ENCODE measurements at regions not wholly inside any gene's neighbourhood (a gene's known extent, or its start where the extent isn't known, plus 50 kb on each side); places are given as distances from the start of the nearest gene placed in this dataset.

GRCh38 chr3:109784285-109784684 is 446.9 kb upstream of the DPPA4 start:
- TF ChIP-seq POLR2A (IDR thresholded peaks at IDR 0.05) (no peak), CTCF (IDR thresholded peaks at IDR 0.05) (no peak)
- no peaks in the 10 kb centered on the region for H3K36me3 ChIP-seq (replicated peaks in 1 of 2)
- no peaks in the 10 kb centered on the region for H3K4me1 ChIP-seq (replicated peaks in 1 of 2)
- WGBS, 4 donors: 71 to 80% (median 72%) methylated on average over 1 of the region's 1 CpG
- no peak overlapping the region for H3K27ac ChIP-seq
- no peak overlapping the region for H3K4me3 ChIP-seq
- no peak for DNase-seq
- no peaks in the 10 kb centered on the region for H3K9me3 ChIP-seq (replicated peaks in 1 of 3)
- intact Hi-C loops (cut with DNase I): no loop called here
- no peaks in the 10 kb centered on the region for H3K27me3 ChIP-seq

GRCh38 chr3:109784852-109785631 is 447.7 kb upstream of the DPPA4 start:
- intact Hi-C loops (cut with DNase I): no loop called here
- WGBS, 4 donors: 60 to 65% (median 61%) methylated on average over 6 of the region's 6 CpGs

GRCh38 chr3:109803274-109803673 is 465.9 kb upstream of the DPPA4 start:
- H3K27me3 ChIP-seq: no peaks in the 10 kb centered on the region
- TF ChIP-seq POLR2A (IDR thresholded peaks at IDR 0.05) (no peak), CTCF (IDR thresholded peaks at IDR 0.05) (peak in 1 of 6 experiments; percentile 16)
- no peaks in the 10 kb centered on the region for H3K36me3 ChIP-seq (replicated peaks in 1 of 2)
- no peak overlapping the region for H3K4me3 ChIP-seq
- no peak overlapping the region for H3K27ac ChIP-seq
- intact Hi-C loops (cut with DNase I): no loop called here
- H3K9me3 ChIP-seq (replicated peaks in 1 of 3): no peaks in the 10 kb centered on the region
- no peaks in the 10 kb centered on the region for H3K4me1 ChIP-seq (replicated peaks in 1 of 2)
- no peak for DNase-seq
- WGBS, 4 donors: 86 to 90% (median 89%) methylated on average over 6 of the region's 6 CpGs

More at GRCh38 chr3:109784852-109785631, 447.7 kb upstream of the DPPA4 start:
- TF ChIP-seq CTCF (IDR thresholded peaks at IDR 0.05): no peak
- no peak for TF ChIP-seq POLR2A (IDR thresholded peaks at IDR 0.05)
- no peaks in the 10 kb centered on the region for H3K4me1 ChIP-seq (replicated peaks in 1 of 2)
- no peaks in the 10 kb centered on the region for H3K36me3 ChIP-seq (replicated peaks in 1 of 2)
- H3K4me3 ChIP-seq: no peak overlapping the region
- no peak overlapping the region for H3K27ac ChIP-seq
- no peaks in the 10 kb centered on the region for H3K9me3 ChIP-seq (replicated peaks in 1 of 3)
- peak in 1 of 7 donors; percentile 70 for DNase-seq
- no peaks in the 10 kb centered on the region for H3K27me3 ChIP-seq

GRCh38 chr3:109804697-109805096 is 467.4 kb upstream of the DPPA4 start:
- Histone ChIP-seq H3K9me3 (replicated peaks in 1 of 3) (no peaks in the 10 kb centered on the region), H3K4me3 (no peak overlapping the region), H3K27me3 (no peaks in the 10 kb centered on the region), H3K36me3 (replicated peaks in 1 of 2) (no peaks in the 10 kb centered on the region), H3K4me1 (replicated peaks in 1 of 2) (no peaks in the 10 kb centered on the region), H3K27ac (no peak overlapping the region)
- no peak for DNase-seq
- TF ChIP-seq POLR2A (IDR thresholded peaks at IDR 0.05) (no peak), CTCF (IDR thresholded peaks at IDR 0.05) (no peak)
- WGBS, 4 donors: 70 to 83% (median 76%) methylated on average over 1 of the region's 1 CpG
- intact Hi-C loops (cut with DNase I): no loop called here
